GM12891 (cell line): ENCODE measurements at regions not wholly inside any gene's neighbourhood (a gene's known extent, or its start where the extent isn't known, plus 50 kb on each side); places are given as distances from the start of the nearest gene placed in this dataset.
"Not testable (repeated sequence)": the region's sequence is repeated elsewhere in the genome, so short reads cannot be mapped to it uniquely, and the experiment has no call there.

Experiments
- PAX5 ChIP-seq: IDR thresholded peaks from 2 replicates; pipeline ENCODE4 v1.6.1; 2011; ENCODE audit warnings: low read length, moderate library complexity, mild to moderate bottlenecking; ENCODE audit not compliant: insufficient read depth, severe bottlenecking
- POLR2A ChIP-seq: IDR thresholded peaks from 2 replicates; pipeline ENCODE4 v1.6.1; 2011; ENCODE audit warnings: low read depth, low read length, control low read depth
- POLR2AphosphoS5 ChIP-seq: IDR thresholded peaks from 2 replicates; pipeline ENCODE4 v1.6.1; 2011; ENCODE audit warnings: low read depth, low read length, control low read depth
- POU2F2 ChIP-seq: IDR thresholded peaks from 2 replicates; pipeline ENCODE4 v1.6.1; 2011; ENCODE audit warnings: low read depth, mild to moderate bottlenecking, control low read depth, low read length, moderate library complexity
- SPI1 ChIP-seq: IDR thresholded peaks from 2 replicates; pipeline ENCODE4 v1.6.1; 2011; ENCODE audit warnings: low read depth, low read length, control low read depth
- TAF1 ChIP-seq: IDR thresholded peaks from 2 replicates; pipeline ENCODE4 v1.6.1; 2011; ENCODE audit warnings: low read depth, low read length, control low read depth

DNA sequence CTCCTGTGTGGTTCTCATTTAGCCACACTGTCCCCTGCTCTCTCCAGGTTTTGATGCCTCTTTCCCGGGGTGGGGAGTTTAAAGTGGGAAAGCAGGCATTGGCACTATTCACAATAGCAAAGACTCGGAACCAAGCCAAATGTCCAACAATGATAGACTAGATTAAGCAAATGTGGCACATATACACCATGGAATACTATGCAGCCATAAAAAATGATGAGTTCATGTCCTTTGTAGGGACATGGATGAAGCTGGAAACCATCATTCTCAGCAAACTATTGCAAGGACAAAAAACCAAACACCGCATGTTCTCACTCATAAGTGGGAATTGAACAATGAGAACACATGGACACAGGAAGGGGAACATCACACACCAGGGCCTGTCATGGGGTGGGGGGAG is 117.6 kb upstream of the PITX1 start:
- not testable (repeated sequence) for TF ChIP-seq POLR2AphosphoS5, POLR2A, POU2F2, TAF1, SPI1, PAX5
